HCT116 (cell line): ENCODE measurements at regions not wholly inside any gene's neighbourhood (a gene's known extent, or its start where the extent isn't known, plus 50 kb on each side); places are given as distances from the start of the nearest gene placed in this dataset.

Experiments
- CTCF ChIP-seq, 3 experiments: fragments of 200-600 bp in 1 of 3; sonication (generic) in 1 of 3; IDR thresholded peaks in 2 of 3; conservative IDR thresholded peaks in 1 of 3; 2 replicates each; pipeline ENCODE4 v1.5.1; 2012 to 2017; ENCODE audit warnings: low read depth in 2 of 3, low read length in 2 of 3, antibody characterized with exemption in 1 of 3, borderline replicate concordance in 1 of 3, control low read depth in 1 of 3, mild to moderate bottlenecking in 1 of 3, mixed read lengths in 1 of 3, mixed run types in 1 of 3, moderate library complexity in 1 of 3; ENCODE audit not compliant: insufficient read depth in 1 of 3
- JUND ChIP-seq: IDR thresholded peaks from 2 replicates; pipeline ENCODE4 v1.6.1; 2012
- MAX ChIP-seq: IDR thresholded peaks from 2 replicates; pipeline ENCODE4 v1.6.1; 2012
- POLR2A ChIP-seq: IDR thresholded peaks from 2 replicates; pipeline ENCODE4 v1.7.0; 2011; ENCODE audit warnings: borderline replicate concordance; ENCODE audit not compliant: insufficient read depth, insufficient read length; ENCODE audit errors: extremely low read depth
- POLR2AphosphoS5 ChIP-seq: IDR thresholded peaks from 2 replicates; pipeline ENCODE4 v1.6.1; 2011; ENCODE audit warnings: mild to moderate bottlenecking, low read depth, low read length, moderate library complexity
- RAD21 ChIP-seq: IDR thresholded peaks from 2 replicates; pipeline ENCODE4 v1.6.1; 2012; ENCODE audit warnings: low read depth, mild to moderate bottlenecking
- REST ChIP-seq: IDR thresholded peaks from 2 replicates; pipeline ENCODE4 v1.6.1; 2012; ENCODE audit warnings: low read depth
- SIN3A ChIP-seq: IDR thresholded peaks from 2 replicates; pipeline ENCODE4 v1.6.1; 2012; ENCODE audit warnings: low read depth
- SP1 ChIP-seq: IDR thresholded peaks from 2 replicates; pipeline ENCODE4 v1.6.1; 2012; ENCODE audit warnings: low read depth
- SRF ChIP-seq: IDR thresholded peaks from 2 replicates; pipeline ENCODE4 v1.6.1; 2012; ENCODE audit warnings: low read depth
- TCF7L2 ChIP-seq: IDR thresholded peaks from 2 replicates; pipeline ENCODE4 v1.7.0; 2011; ENCODE audit warnings: borderline replicate concordance, inconsistent platforms; ENCODE audit not compliant: insufficient read depth, insufficient read length; ENCODE audit errors: extremely low read depth
- YY1 ChIP-seq: IDR thresholded peaks from 2 replicates; pipeline ENCODE4 v1.6.1; 2011; ENCODE audit warnings: low read length, low read depth, moderate library complexity, mild to moderate bottlenecking; ENCODE audit not compliant: insufficient replicate concordance; ENCODE audit errors: extremely low read depth
- ZNF274 ChIP-seq: fragments of 200-500 bp; sonication (Bioruptor generic); IDR thresholded peaks from 2 replicates; pipeline ENCODE4 v1.6.1; 2014; ENCODE audit warnings: mild to moderate bottlenecking, low read depth, low read length, inconsistent platforms

- TF ChIP-seq CTCF (IDR thresholded peaks at IDR 0.05 in 2 of 3, conservative IDR thresholded peaks at IDR 0.05 in 1 of 3; ENCODE audit: borderline replicate concordance in 1 of 3, insufficient read depth in 1 of 3, low read depth in 2 of 3, low read length in 2 of 3) (no peak), POLR2AphosphoS5 (no peak), JUND (no peak), REST (no peak), SRF (no peak), RAD21 (no peak), ZNF274 (no peak), SIN3A (no peak), POLR2A (no peak), SP1 (no peak), MAX (no peak), TCF7L2 (no peak), YY1 (no peak)
Observed at GRCh38 chr4:146105464-146105863, 70.1 kb upstream of the LSM6 start.
